ENCODE measurements at regions not wholly inside any gene's neighbourhood (a gene's known extent, or its start where the extent isn't known, plus 50 kb on each side); places are given as distances from the start of the nearest gene placed in this dataset.
"Not testable (repeated sequence)": the region's sequence is repeated elsewhere in the genome, so short reads cannot be mapped to it uniquely, and the experiment has no call there.

DNA sequence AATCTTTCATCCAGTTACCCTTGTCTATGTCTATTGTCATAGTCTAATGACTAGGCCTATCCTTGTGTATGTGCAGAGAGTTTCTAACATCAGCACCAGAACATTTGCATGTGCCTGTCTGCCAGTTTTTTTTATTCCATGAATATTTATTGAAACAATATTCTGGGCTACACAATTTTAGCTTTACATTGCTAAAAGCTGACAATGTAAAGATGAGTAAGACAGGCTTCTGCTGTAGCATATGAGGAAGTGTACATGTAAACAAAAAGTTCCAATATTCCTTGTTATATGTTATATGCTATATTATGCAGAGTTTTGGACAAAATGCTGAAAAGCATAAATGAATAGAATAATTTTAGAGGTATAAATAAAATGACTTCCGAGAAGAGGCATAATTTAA, 357.7 kb downstream of the NYAP2 start:
- Histone ChIP-seq H3K4me1 (replicated peaks) (peaks cover 20% of the 10 kb centered on the region), H3K4me3 (no peak overlapping the region), H3K27ac (no peak overlapping the region), H3K9me3 (replicated peaks) (no peaks in the 10 kb centered on the region), H3K27me3 (replicated peaks) (no peaks in the 10 kb centered on the region), H3K36me3 (no peaks in the 10 kb centered on the region)
- no peak for DNase-seq (ENCODE audit: low read depth in 1 of 2, low spot score in 2 of 2)

DNA sequence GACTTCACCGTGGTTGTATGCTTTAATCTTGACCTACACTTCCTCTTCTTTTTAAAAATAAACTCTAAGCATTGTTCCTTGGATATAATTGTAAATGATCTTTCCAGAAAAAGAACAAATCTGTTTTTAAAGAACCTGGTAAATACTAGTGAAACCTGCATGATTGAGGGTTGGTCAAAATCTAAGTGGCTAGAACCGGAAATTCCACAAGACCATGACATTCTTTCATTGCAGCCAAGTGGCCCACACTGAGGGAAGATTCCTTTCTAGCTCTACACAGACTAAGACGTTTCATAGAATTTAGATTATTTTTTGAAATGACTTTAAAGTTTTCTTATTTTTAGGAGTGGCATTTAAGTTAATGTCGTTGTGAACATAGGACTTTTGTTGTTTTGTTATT, 356.7 kb downstream of the NYAP2 start:
- peaks cover 15% of the 10 kb centered on the region for H3K4me1 ChIP-seq (replicated peaks)
- H3K27ac ChIP-seq = peak overlapping the region; percentile 56
- H3K4me3 ChIP-seq = no peak overlapping the region
- peak; percentile 47 to 58 for DNase-seq (ENCODE audit: low read depth in 1 of 2, low spot score in 2 of 2)
- H3K36me3 ChIP-seq = no peaks in the 10 kb centered on the region
- no peaks in the 10 kb centered on the region for H3K9me3 ChIP-seq (replicated peaks)
- H3K27me3 ChIP-seq (replicated peaks) = no peaks in the 10 kb centered on the region

DNA sequence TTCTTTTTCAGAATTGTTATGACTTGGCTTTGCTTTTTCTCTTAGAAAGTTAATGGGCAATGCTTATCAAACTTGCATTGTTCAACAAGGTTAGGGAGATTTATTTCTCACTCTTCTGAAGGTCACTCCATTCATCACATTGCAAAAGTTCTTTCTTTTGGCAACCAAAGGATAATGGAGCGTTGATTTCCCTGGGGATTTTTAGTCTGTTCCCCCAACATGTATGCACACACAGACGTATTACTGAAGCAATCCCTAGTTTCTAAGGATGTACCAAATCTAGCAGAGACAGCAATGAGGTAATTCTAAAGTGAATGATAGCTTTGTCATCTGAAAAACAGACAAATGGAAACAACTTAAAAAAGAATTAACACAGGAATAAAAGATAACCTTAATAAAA, 349.1 kb downstream of the NYAP2 start:
- H3K9me3 ChIP-seq (replicated peaks) = no peaks in the 10 kb centered on the region
- H3K4me1 ChIP-seq (replicated peaks) = no peaks in the 10 kb centered on the region
- no peak for DNase-seq (ENCODE audit: low read depth in 1 of 2, low spot score in 2 of 2)
- no peaks in the 10 kb centered on the region for H3K27me3 ChIP-seq (replicated peaks)
- no peak overlapping the region for H3K4me3 ChIP-seq
- H3K36me3 ChIP-seq = no peaks in the 10 kb centered on the region
- no peak overlapping the region for H3K27ac ChIP-seq

DNA sequence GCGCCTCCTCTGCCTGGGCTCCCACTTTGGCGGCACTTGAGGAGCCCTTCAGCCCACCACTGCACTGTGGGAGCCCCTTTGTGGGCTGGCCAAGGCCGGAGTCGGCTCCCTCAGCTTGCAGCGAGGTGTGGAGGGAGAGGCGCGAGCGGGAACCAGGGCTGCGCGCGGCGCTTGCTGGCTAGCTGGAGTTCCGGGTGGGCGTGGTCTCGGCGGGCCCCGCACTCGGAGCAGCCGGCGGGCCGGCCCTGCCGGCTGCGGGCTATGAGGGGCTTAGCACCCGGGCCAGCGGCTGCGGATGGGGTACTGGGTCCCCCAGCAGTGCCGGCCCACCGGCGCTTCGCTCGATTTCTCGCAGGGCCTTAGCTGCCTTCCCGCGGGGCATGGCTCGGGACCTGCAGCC, 344.5 kb downstream of the NYAP2 start:
- not testable (repeated sequence) for H3K4me3 ChIP-seq; H3K4me1 ChIP-seq (replicated peaks); DNase-seq (ENCODE audit: low read depth in 1 of 2, low spot score in 2 of 2); H3K27me3 ChIP-seq (replicated peaks); H3K9me3 ChIP-seq (replicated peaks); H3K36me3 ChIP-seq; H3K27ac ChIP-seq

DNA sequence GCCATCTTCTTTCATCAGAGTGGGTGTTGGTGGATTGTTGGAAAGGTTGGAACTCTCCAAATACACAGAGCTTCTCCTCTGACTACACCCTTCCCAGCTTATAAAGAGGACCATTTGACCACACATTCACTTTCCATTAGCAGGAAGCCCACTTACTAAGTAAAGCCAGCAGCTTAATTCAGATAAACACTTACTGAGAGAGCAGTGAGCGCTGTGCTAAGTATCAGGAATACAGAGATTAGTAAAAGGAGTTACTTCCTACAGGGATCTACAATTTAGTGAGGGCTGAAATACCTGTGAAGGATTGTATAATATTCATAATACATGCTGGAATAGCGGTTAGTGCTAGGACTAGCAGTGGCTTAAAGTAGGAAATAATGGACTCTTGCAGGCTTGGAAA, 343.0 kb downstream of the NYAP2 start:
- no peaks in the 10 kb centered on the region for H3K9me3 ChIP-seq (replicated peaks)

DNA sequence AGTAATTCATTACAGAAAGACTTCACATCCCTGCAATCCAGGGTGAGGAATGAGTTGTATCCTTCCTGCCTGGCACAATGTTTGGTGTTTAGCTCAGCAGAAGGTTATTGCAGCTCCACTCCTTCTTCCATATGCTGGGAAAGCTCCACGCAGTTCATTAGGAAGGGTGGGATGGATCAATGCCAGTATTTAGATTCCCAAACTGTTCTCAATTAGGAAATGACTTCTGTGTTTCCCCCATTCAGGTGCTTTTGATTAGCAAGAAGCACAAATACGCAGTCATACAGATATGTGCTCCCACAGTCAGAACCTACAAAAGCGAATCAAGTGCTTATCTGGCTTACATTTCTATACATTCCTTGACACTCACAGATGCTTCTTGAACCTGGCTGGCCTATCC, 340.6 kb downstream of the NYAP2 start:
- Histone ChIP-seq H3K27me3 (replicated peaks) (no peaks in the 10 kb centered on the region), H3K27ac (no peak overlapping the region), H3K4me1 (replicated peaks) (peaks cover 44% of the 10 kb centered on the region), H3K9me3 (replicated peaks) (no peaks in the 10 kb centered on the region), H3K4me3 (no peak overlapping the region), H3K36me3 (no peaks in the 10 kb centered on the region)
- DNase-seq (ENCODE audit: low read depth in 1 of 2, low spot score in 2 of 2) = no peak

More for the DNA sequence above, 343.0 kb downstream of the NYAP2 start:
- no peak overlapping the region for H3K4me3 ChIP-seq
- no peaks in the 10 kb centered on the region for H3K36me3 ChIP-seq
- no peak overlapping the region for H3K27ac ChIP-seq
- peaks cover 20% of the 10 kb centered on the region for H3K4me1 ChIP-seq (replicated peaks)
- no peaks in the 10 kb centered on the region for H3K27me3 ChIP-seq (replicated peaks)
- no peak for DNase-seq (ENCODE audit: low read depth in 1 of 2, low spot score in 2 of 2)

DNA sequence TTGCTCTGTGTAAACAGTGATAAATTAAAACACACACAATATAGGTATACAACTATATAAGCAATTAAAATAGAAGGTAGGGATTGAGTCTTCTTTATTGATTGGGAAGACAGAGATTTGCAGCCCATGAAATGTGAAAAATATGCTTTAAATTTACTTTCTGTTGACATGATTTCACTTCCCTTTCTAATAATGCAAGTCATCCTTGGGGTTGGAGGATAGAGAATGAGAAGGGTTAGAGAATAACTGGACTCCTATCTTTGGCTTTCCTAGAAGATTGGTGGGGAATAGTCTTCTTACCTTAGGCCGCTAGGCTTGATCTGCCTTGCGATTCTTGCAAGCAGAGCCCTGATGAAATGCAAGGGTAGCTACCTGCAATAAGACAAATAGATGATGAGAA, 339.8 kb downstream of the NYAP2 start:
- no peak for DNase-seq (ENCODE audit: low read depth in 1 of 2, low spot score in 2 of 2)
- Histone ChIP-seq H3K27me3 (replicated peaks) (no peaks in the 10 kb centered on the region), H3K4me3 (no peak overlapping the region), H3K36me3 (no peaks in the 10 kb centered on the region), H3K27ac (no peak overlapping the region), H3K9me3 (replicated peaks) (no peaks in the 10 kb centered on the region), H3K4me1 (replicated peaks) (peaks cover 48% of the 10 kb centered on the region)

DNA sequence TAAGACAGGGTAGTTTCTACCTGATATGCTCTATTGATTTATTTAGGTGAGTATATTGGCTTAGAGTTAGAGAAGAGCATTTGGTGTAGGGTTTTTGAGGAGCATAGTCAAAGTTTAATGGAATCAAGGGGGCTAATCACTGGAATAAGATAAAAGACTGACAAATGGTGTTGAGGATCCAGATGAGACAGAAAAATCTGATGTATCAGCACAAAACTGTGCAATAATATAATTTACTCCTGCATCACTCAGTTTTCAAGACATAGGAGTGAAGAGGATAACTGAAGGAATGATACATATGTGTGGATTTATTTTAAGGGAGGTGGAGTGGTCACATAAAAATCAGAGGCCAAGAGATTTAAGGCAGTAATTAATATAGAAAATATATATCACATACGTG, 339.2 kb downstream of the NYAP2 start:
- no peaks in the 10 kb centered on the region for H3K27me3 ChIP-seq (replicated peaks)
- no peaks in the 10 kb centered on the region for H3K36me3 ChIP-seq
- no peak overlapping the region for H3K4me3 ChIP-seq
- peak overlapping the region; percentile 79; the same call in 1 of the 2 replicates for H3K27ac ChIP-seq
- H3K4me1 ChIP-seq (replicated peaks) = peaks cover 48% of the 10 kb centered on the region
- H3K9me3 ChIP-seq (replicated peaks) = no peaks in the 10 kb centered on the region
- no peak for DNase-seq (ENCODE audit: low read depth in 1 of 2, low spot score in 2 of 2)

DNA sequence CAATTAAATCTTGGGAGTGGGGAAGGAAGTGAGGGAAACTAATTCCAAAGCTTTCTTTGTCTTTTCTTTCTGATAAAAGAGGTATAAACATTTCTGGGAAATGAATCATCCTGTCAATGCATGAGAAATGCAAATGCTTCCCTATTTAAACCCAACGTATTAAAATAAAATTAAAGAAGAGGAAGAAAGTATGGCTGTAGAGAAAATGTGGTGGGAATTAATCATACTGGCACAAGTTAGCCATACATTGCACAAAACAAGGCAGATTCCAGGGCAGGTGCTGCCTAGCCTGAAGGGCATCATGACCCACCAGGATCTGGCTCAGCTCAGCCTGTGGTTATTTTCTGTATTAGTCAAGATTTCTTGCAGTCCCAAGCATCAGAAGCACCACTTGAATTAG, 338.0 kb downstream of the NYAP2 start:
- Histone ChIP-seq H3K9me3 (replicated peaks) (no peaks in the 10 kb centered on the region), H3K4me3 (no peak overlapping the region), H3K36me3 (no peaks in the 10 kb centered on the region), H3K27me3 (replicated peaks) (no peaks in the 10 kb centered on the region), H3K27ac (peak overlapping the region; percentile 79), H3K4me1 (replicated peaks) (peaks cover 48% of the 10 kb centered on the region)
- peak in 1 of 2 experiments; percentile 67 for DNase-seq (ENCODE audit: low read depth in 1 of 2, low spot score in 2 of 2)

DNA sequence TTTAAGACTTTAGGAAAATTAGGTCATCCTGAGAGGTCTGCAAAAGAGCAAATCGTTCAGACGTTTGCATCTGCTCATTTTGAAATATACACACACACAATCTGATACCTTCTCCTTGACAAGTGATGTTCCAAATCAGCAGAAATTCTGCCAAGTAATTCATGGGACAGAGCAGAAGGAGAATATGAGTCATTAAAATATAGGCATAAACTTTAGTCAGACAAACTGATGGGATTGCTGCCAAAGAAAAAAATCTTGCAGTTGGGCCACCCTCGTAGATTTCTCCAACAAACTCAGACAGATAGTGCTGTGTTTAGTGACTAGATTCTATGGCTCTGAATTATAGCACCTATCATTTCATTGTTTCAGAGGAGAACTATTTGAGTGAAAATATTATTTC, 336.3 kb downstream of the NYAP2 start:
- peaks cover 39% of the 10 kb centered on the region for H3K4me1 ChIP-seq (replicated peaks)
- H3K9me3 ChIP-seq (replicated peaks) = no peaks in the 10 kb centered on the region
- H3K27me3 ChIP-seq (replicated peaks) = no peaks in the 10 kb centered on the region
- H3K36me3 ChIP-seq = no peaks in the 10 kb centered on the region
- no peak overlapping the region for H3K4me3 ChIP-seq
- DNase-seq (ENCODE audit: low read depth in 1 of 2, low spot score in 2 of 2) = peak; percentile 62 to 88
- peak overlapping the region; percentile 79 for H3K27ac ChIP-seq

DNA sequence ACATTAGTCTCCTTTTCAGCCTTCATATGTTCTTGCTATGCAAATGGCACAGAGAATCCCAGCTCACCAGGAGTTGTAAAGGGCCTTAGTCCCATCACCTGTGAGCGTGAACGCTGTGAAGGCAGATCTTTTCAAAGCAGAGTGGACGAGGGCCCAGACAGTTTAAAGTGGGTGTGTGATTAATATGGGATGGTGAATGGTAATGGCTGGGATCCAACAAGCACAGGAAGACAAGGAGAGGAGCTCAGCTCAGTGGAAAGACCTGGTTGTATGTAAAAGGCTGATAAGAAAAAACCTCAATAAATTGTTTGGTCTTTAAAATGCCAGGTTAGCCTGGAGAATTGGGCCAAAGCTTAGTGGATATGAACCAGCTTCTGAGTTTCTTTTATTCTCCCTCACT, 326.2 kb downstream of the NYAP2 start:
- Histone ChIP-seq H3K27ac (no peak overlapping the region), H3K36me3 (no peaks in the 10 kb centered on the region), H3K4me3 (no peak overlapping the region), H3K4me1 (replicated peaks) (no peaks in the 10 kb centered on the region), H3K9me3 (replicated peaks) (no peaks in the 10 kb centered on the region), H3K27me3 (replicated peaks) (no peaks in the 10 kb centered on the region)
- no peak for DNase-seq (ENCODE audit: low read depth in 1 of 2, low spot score in 2 of 2)

Measured in SJSA1 (cell line).